ENCODE measurements at regions not wholly inside any gene's neighbourhood (a gene's known extent, or its start where the extent isn't known, plus 50 kb on each side); places are given as distances from the start of the nearest gene placed in this dataset.
"Not testable (repeated sequence)": the region's sequence is repeated elsewhere in the genome, so short reads cannot be mapped to it uniquely, and the experiment has no call there.

- DNase-seq (ENCODE audit: low spot score): no peak
Measured at GRCh38 chr7:83738291-83738835, 89.4 kb upstream of the SEMA3E start.

DNA sequence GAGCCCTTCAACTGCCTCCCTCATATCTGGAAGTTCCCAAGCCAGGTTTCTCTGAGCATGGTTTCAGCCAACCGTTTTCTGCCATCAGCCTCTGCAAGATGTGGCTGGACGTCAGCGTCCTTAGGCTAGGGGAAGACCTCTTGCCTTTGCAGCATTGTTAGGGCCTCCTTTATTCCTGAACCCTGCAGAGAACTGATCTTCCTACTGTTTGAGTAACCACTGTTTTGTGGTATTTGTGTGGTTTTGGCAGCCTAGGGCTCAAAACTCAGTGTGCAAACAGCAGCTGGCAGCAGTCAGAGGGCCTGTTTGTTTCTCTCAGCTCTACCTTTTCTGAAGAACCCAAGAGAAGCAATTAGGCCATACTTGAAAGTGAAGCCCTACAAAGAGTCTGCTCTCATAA is 83.4 kb upstream of the SEMA3E start:
- DNase-seq (ENCODE audit: low spot score): no peak

GRCh38 chr7:83731154-83731553 is 82.2 kb upstream of the SEMA3E start:
- DNase-seq (ENCODE audit: low spot score): no peak

DNA sequence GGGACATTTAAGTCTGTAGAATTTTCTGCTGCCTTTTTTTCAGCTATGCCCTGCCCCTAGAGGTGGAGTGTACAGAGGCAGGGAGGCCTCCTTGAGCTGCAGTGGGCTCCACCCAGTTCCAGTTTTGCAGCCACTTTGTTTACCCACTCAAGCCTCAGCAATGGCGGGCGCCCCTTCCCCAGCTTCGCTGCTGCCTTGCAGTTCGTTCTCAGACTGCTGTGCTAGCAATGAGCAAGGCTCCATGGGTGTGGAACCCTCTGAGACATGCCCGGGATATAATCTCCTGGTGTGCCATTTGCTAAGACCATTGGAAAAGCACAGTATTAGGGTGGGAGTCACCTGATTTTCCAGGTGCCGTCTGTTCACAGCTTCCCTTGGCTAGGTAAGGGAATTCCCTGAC is 68.0 kb upstream of the SEMA3E start:
- not testable (repeated sequence) for DNase-seq (ENCODE audit: low spot score)

DNA sequence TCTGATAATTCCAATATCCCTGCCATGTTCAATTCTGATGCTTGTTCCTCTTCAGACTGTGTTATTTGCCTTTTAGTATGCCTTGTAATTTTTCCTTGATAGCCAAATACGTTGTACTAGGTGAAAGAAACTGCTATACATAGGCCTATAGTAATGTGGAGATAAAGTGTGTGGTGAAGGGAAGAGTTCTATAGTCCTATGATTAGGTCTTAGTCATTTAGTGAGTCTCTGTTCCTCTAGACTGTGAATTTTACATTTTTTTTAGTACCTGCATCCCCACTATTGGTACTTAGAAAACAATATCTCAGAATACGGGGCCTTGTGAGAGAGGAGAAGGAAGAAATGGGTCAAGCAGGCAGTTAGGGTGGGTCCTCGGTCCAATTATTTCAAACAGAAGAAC is 59.6 kb upstream of the SEMA3E start:
- no peak for DNase-seq (ENCODE audit: low spot score)

GRCh38 chr7:83704564-83704963 is 55.6 kb upstream of the SEMA3E start:
- DNase-seq (ENCODE audit: low spot score): peak; percentile 75

DNA sequence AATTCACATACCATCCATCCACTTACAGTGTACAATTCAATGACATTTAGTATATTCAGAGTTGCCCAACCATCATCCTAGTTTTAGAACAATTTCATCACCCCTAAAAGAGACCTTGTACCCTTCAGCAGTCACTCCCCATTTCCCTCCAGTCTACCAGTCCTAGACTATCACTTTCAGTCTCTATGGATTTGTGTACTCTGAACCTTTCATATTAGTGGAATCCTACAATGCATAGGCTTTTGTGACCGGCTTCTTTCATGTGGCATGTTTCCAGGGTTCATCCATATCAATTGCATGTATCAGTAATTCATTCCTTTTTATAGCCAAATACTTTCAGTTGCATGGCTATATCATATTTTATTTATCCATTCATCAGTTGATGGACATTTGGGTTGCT is 53.5 kb upstream of the SEMA3E start:
- no peak for DNase-seq (ENCODE audit: low spot score)

DNA sequence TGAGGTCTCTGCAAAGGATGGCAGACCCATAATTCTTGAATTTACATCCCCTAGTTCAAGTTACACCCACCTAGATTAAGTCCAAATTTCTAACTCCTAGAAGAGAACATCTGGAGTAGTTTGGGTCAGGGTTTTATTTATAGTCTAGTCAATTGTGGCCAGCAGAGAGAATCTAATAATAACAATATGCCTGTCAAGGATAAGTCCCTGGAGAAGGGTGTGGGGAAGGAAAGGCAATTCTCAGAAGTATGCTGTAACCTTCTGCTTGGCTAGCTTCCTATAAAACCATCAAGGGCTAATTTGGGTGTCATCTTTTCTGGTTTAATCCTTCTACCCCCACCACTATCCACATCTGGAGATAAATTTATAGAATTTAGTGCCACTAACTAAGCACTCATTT is 52.8 kb upstream of the SEMA3E start:
- DNase-seq (ENCODE audit: low spot score): no peak
